ENCODE measurements at regions not wholly inside any gene's neighbourhood (a gene's known extent, or its start where the extent isn't known, plus 50 kb on each side); places are given as distances from the start of the nearest gene placed in this dataset.

DNA sequence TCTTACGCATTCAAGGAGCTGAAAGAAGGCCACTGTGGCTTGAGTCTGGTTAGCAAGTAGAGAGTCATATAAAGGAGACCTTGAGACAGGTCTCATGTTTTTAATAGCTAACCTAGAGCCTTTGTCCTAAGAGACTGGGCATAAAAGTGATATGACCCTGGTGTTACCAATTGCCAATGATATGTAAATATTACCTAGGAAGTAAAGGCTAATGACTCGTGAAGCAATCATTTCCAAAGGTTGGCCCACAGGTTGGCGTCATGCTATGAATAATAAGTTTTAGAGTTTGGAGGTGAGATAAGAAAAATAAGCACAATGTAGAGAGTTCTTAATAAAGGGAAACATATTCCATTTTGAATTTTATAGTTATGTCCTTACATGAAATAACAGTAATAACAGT lies 116.6 kb upstream of the PLEKHA5 start:
- no peak overlapping the region for H3K9ac ChIP-seq (ENCODE audit: insufficient read depth in 1 of 2, low read depth in 2 of 2, low read length in 2 of 2)
- no peaks in the 10 kb centered on the region for H3K9me3 ChIP-seq (replicated peaks; ENCODE audit: control insufficient read depth, insufficient read depth, low read depth, low read length)
- ChIA-PET CTCF (ENCODE audit: low intra/inter-chr PET ratio) (no interaction called here), POLR2A (no interaction called here)
- H2AFZ ChIP-seq (ENCODE audit: low read depth, low read length) = no peak overlapping the region
- in situ Hi-C loops (cut with MboI) = no loop called here
- BruUV-seq (replicated peaks) = no TSS peak
- no peaks in the 10 kb centered on the region for H3K27me3 ChIP-seq (ENCODE audit: control insufficient read depth in 2 of 2, insufficient read depth in 2 of 2, low read length in 2 of 2)
- H3K79me2 ChIP-seq (ENCODE audit: control insufficient read depth, insufficient read depth, low read length) = no peaks in the 10 kb centered on the region
- ATAC-seq (no peak), DNase-seq (ENCODE audit: extremely low read depth in 1 of 4, low spot score in 3 of 4) (no peak), FAIRE-seq (no peak)
- H3K4me3 ChIP-seq = no peak overlapping the region
- no peaks in the 10 kb centered on the region for H3K9me1 ChIP-seq (ENCODE audit: control insufficient read depth, insufficient read depth, low read length)
- TF ChIP-seq, protein P1, sequence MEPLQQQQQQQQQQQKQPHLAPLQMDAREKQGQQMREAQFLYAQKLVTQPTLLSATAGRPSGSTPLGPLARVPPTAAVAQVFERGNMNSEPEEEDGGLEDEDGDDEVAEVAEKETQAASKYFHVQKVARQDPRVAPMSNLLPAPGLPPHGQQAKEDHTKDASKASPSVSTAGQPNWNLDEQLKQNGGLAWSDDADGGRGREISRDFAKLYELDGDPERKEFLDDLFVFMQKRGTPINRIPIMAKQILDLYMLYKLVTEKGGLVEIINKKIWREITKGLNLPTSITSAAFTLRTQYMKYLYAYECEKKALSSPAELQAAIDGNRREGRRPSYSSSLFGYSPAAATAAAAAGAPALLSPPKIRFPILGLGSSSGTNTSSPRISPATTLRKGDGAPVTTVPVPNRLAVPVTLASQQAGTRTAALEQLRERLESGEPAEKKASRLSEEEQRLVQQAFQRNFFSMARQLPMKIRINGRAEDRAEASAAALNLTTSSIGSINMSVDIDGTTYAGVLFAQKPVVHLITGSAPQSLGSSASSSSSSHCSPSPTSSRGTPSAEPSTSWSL (CRISPR knock-in tag; IDR thresholded peaks at IDR 0.05; ENCODE audit: borderline replicate concordance) = no peak
- TF ChIP-seq TBL1XR1 (IDR thresholded peaks at IDR 0.05; ENCODE audit: low read length in 2 of 2) (no peak), CHD4 (IDR thresholded peaks at IDR 0.05; ENCODE audit: insufficient read depth, insufficient replicate concordance, low read depth, low read length, poor library complexity, severe bottlenecking) (no peak)
- TF ChIP-seq, protein P2, sequence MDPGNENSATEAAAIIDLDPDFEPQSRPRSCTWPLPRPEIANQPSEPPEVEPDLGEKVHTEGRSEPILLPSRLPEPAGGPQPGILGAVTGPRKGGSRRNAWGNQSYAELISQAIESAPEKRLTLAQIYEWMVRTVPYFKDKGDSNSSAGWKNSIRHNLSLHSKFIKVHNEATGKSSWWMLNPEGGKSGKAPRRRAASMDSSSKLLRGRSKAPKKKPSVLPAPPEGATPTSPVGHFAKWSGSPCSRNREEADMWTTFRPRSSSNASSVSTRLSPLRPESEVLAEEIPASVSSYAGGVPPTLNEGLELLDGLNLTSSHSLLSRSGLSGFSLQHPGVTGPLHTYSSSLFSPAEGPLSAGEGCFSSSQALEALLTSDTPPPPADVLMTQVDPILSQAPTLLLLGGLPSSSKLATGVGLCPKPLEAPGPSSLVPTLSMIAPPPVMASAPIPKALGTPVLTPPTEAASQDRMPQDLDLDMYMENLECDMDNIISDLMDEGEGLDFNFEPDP (CRISPR knock-in tag; IDR thresholded peaks at IDR 0.05) = no peak
- no peaks in the 10 kb centered on the region for H3K36me3 ChIP-seq (ENCODE audit: control insufficient read depth, insufficient read depth, low read length)
- no peaks in the 10 kb centered on the region for H4K20me1 ChIP-seq (replicated peaks; ENCODE audit: control insufficient read depth, insufficient read depth, low read length)
- WGBS (ENCODE audit: insufficient coverage, low coverage, missing lambda C conversion rate) = 38% methylated on average over 3 of the region's 3 CpGs
- no peak overlapping the region for H3K4me2 ChIP-seq (ENCODE audit: insufficient read depth, low read length)
- no peak overlapping the region for H3K27ac ChIP-seq (ENCODE audit: extremely low read depth, low read depth, low read length)
- H3K4me1 ChIP-seq (replicated peaks in 1 of 2; ENCODE audit: control insufficient read depth in 2 of 2, insufficient read depth in 2 of 2, low read length in 2 of 2) = no peaks in the 10 kb centered on the region
- intact Hi-C loops (cut with micrococcal nuclease) = no loop called here

Measured in K562 (cell line).